ENCODE measurements at regions not wholly inside any gene's neighbourhood (a gene's known extent, or its start where the extent isn't known, plus 50 kb on each side); places are given as distances from the start of the nearest gene placed in this dataset.

- no peaks in the 10 kb centered on the region for H3K36me3 ChIP-seq (replicated peaks in 1 of 2)
- H3K4me1 ChIP-seq (replicated peaks in 1 of 2) = no peaks in the 10 kb centered on the region
- no peak for TF ChIP-seq CTCF (IDR thresholded peaks at IDR 0.05)
- TF ChIP-seq POLR2A (IDR thresholded peaks at IDR 0.05) = no peak
- intact Hi-C loops (cut with DNase I) = no loop called here
- H3K27ac ChIP-seq = peak overlapping the region in 1 of 5 donors; percentile 6
- no peak overlapping the region for H3K4me3 ChIP-seq
- no peaks in the 10 kb centered on the region for H3K27me3 ChIP-seq
- WGBS, 4 donors = 47 to 62% (median 56%) methylated on average over 5 of the region's 5 CpGs
- H3K9me3 ChIP-seq (replicated peaks in 1 of 3) = no peaks in the 10 kb centered on the region
- no peak for DNase-seq
Measured at GRCh38 chr20:59378966-59379365, 78.6 kb downstream of the EDN3 start.

- no peaks in the 10 kb centered on the region for H3K36me3 ChIP-seq (replicated peaks in 1 of 2)
- no peak overlapping the region for H3K27ac ChIP-seq
- H3K9me3 ChIP-seq (replicated peaks in 1 of 3) = no peaks in the 10 kb centered on the region
- intact Hi-C loops (cut with DNase I) = no loop called here
- no peak for DNase-seq
- H3K27me3 ChIP-seq = no peaks in the 10 kb centered on the region
- TF ChIP-seq CTCF (IDR thresholded peaks at IDR 0.05) = no peak
- no peak for TF ChIP-seq POLR2A (IDR thresholded peaks at IDR 0.05)
- WGBS, 4 donors = 54 to 76% (median 61%) methylated on average over 6 to 8 of the region's 8 CpGs
- no peaks in the 10 kb centered on the region for H3K4me1 ChIP-seq (replicated peaks in 1 of 2)
- H3K4me3 ChIP-seq = no peak overlapping the region
Measured at GRCh38 chr20:59381689-59382088, 81.3 kb downstream of the EDN3 start.

GRCh38 chr20:59382157-59382725 is 81.8 kb downstream of the EDN3 start:
- Histone ChIP-seq H3K36me3 (replicated peaks in 1 of 2) (no peaks in the 10 kb centered on the region), H3K27me3 (no peaks in the 10 kb centered on the region), H3K9me3 (replicated peaks in 1 of 3) (no peaks in the 10 kb centered on the region), H3K4me1 (replicated peaks in 1 of 2) (no peaks in the 10 kb centered on the region), H3K4me3 (no peak overlapping the region), H3K27ac (no peak overlapping the region)
- TF ChIP-seq POLR2A (IDR thresholded peaks at IDR 0.05) (no peak), CTCF (IDR thresholded peaks at IDR 0.05) (no peak)
- intact Hi-C loops (cut with DNase I) = no loop called here
- 68 to 84% (median 72%) methylated on average over 18 to 19 of the region's 19 CpGs for WGBS, 4 donors
- DNase-seq = no peak

GRCh38 chr20:59382907-59383306 is 82.5 kb downstream of the EDN3 start:
- intact Hi-C loops (cut with DNase I) = no loop called here
- Histone ChIP-seq H3K9me3 (replicated peaks in 1 of 3) (no peaks in the 10 kb centered on the region), H3K27ac (no peak overlapping the region), H3K27me3 (no peaks in the 10 kb centered on the region), H3K36me3 (replicated peaks in 1 of 2) (no peaks in the 10 kb centered on the region), H3K4me3 (no peak overlapping the region), H3K4me1 (replicated peaks in 1 of 2) (no peaks in the 10 kb centered on the region)
- TF ChIP-seq POLR2A (IDR thresholded peaks at IDR 0.05) = no peak
- TF ChIP-seq CTCF (IDR thresholded peaks at IDR 0.05) = no peak
- 63 to 76% (median 68%) methylated on average over 4 to 10 of the region's 10 CpGs for WGBS, 4 donors
- no peak for DNase-seq
